ENCODE measurements at regions not wholly inside any gene's neighbourhood (a gene's known extent, or its start where the extent isn't known, plus 50 kb on each side); places are given as distances from the start of the nearest gene placed in this dataset.

DNA sequence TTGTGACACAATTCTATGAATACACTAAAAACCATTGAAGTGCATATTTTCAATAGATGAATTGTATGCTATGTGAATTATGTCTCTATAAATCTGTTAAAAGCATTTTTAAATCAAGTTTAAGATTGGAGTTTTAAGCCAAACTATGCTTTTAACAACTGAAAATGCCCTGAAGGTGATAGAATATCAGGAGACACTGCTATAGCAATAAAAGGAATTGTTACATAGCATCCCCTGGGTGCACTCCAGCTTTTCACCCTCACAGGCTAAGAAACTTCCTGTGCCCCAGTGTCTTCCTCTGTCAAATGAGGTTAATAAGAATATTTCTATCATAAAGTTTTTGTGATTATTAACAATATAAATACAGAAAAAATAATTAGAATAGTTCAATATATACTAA lies 472.7 kb upstream of the TMPO start:
- Histone ChIP-seq H3K9me3 (peaks cover 7% of the 10 kb centered on the region; the same call in 1 of the 2 replicates), H4K20me1 (ENCODE audit: insufficient read depth) (no peaks in the 10 kb centered on the region), H3K4me3 (ENCODE audit: low read depth in 2 of 2, low read length in 1 of 2) (no peak overlapping the region), H3K9ac (no peak overlapping the region), H3K79me2 (ENCODE audit: insufficient read depth) (no peaks in the 10 kb centered on the region), H3K4me2 (no peak overlapping the region), H3K27ac (ENCODE audit: low read depth in 2 of 2, low read length in 1 of 2) (no peak overlapping the region), H3K27me3 (ENCODE audit: insufficient read depth) (no peaks in the 10 kb centered on the region), H3K4me1 (ENCODE audit: control insufficient read depth in 1 of 2, insufficient read depth in 2 of 2, low read depth in 1 of 2, low read length in 1 of 2) (no peaks in the 10 kb centered on the region), H3K36me3 (replicated peaks in 1 of 2; ENCODE audit: control insufficient read depth in 1 of 2, insufficient read depth in 2 of 2, low read length in 1 of 2) (no peaks in the 10 kb centered on the region), H3K9me2 (no peaks in the 10 kb centered on the region), H2AFZ (ENCODE audit: low read depth) (no peak overlapping the region), H3F3A (replicated peaks; ENCODE audit: insufficient read depth) (no peaks in the 10 kb centered on the region)
- no peak for DNase-seq
- ChIA-PET CTCF (no interaction called here), POLR2A (no interaction called here)
- TF ChIP-seq, protein P1, sequence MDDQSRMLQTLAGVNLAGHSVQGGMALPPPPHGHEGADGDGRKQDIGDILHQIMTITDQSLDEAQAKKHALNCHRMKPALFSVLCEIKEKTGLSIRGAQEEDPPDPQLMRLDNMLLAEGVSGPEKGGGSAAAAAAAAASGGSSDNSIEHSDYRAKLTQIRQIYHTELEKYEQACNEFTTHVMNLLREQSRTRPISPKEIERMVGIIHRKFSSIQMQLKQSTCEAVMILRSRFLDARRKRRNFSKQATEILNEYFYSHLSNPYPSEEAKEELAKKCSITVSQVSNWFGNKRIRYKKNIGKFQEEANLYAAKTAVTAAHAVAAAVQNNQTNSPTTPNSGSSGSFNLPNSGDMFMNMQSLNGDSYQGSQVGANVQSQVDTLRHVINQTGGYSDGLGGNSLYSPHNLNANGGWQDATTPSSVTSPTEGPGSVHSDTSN (IDR thresholded peaks at IDR 0.05): no peak

GRCh38 chr12:98045395-98045794 lies 470.0 kb upstream of the TMPO start:
- WGBS (ENCODE audit: low lambda C conversion rate): 14% methylated on average over 4 of the region's 4 CpGs
- H2AFZ ChIP-seq (ENCODE audit: low read depth): no peak overlapping the region
- H3K27ac ChIP-seq (ENCODE audit: low read depth in 2 of 2, low read length in 1 of 2): no peak overlapping the region
- no peaks in the 10 kb centered on the region for H4K20me1 ChIP-seq (ENCODE audit: insufficient read depth)
- H3K4me1 ChIP-seq (ENCODE audit: control insufficient read depth in 1 of 2, insufficient read depth in 2 of 2, low read depth in 1 of 2, low read length in 1 of 2): no peaks in the 10 kb centered on the region
- H3K9ac ChIP-seq: no peak overlapping the region
- H3K4me3 ChIP-seq (ENCODE audit: low read depth in 2 of 2, low read length in 1 of 2): no peak overlapping the region
- no peaks in the 10 kb centered on the region for H3K36me3 ChIP-seq (replicated peaks in 1 of 2; ENCODE audit: control insufficient read depth in 1 of 2, insufficient read depth in 2 of 2, low read length in 1 of 2)
- no peaks in the 10 kb centered on the region for H3F3A ChIP-seq (replicated peaks; ENCODE audit: insufficient read depth)
- no peak for TF ChIP-seq MAX (IDR thresholded peaks at IDR 0.05; ENCODE audit: low read depth)
- TF ChIP-seq NRF1 (IDR thresholded peaks at IDR 0.05; ENCODE audit: low read depth, low read length): no peak
- TF ChIP-seq, protein P2, sequence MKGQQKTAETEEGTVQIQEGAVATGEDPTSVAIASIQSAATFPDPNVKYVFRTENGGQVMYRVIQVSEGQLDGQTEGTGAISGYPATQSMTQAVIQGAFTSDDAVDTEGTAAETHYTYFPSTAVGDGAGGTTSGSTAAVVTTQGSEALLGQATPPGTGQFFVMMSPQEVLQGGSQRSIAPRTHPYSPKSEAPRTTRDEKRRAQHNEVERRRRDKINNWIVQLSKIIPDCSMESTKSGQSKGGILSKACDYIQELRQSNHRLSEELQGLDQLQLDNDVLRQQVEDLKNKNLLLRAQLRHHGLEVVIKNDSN (IDR thresholded peaks at IDR 0.05; ENCODE audit: borderline replicate concordance, low read depth): no peak
- no peak for TF ChIP-seq TEAD4 (IDR thresholded peaks at IDR 0.05; ENCODE audit: borderline replicate concordance, insufficient read depth)
- TF ChIP-seq FOXJ3 (CRISPR knock-in tag; IDR thresholded peaks at IDR 0.05): no peak
- TF ChIP-seq, protein P3, sequence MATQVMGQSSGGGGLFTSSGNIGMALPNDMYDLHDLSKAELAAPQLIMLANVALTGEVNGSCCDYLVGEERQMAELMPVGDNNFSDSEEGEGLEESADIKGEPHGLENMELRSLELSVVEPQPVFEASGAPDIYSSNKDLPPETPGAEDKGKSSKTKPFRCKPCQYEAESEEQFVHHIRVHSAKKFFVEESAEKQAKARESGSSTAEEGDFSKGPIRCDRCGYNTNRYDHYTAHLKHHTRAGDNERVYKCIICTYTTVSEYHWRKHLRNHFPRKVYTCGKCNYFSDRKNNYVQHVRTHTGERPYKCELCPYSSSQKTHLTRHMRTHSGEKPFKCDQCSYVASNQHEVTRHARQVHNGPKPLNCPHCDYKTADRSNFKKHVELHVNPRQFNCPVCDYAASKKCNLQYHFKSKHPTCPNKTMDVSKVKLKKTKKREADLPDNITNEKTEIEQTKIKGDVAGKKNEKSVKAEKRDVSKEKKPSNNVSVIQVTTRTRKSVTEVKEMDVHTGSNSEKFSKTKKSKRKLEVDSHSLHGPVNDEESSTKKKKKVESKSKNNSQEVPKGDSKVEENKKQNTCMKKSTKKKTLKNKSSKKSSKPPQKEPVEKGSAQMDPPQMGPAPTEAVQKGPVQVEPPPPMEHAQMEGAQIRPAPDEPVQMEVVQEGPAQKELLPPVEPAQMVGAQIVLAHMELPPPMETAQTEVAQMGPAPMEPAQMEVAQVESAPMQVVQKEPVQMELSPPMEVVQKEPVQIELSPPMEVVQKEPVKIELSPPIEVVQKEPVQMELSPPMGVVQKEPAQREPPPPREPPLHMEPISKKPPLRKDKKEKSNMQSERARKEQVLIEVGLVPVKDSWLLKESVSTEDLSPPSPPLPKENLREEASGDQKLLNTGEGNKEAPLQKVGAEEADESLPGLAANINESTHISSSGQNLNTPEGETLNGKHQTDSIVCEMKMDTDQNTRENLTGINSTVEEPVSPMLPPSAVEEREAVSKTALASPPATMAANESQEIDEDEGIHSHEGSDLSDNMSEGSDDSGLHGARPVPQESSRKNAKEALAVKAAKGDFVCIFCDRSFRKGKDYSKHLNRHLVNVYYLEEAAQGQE (IDR thresholded peaks at IDR 0.05; ENCODE audit: low read depth, low read length): no peak
- no peak for TF ChIP-seq IRF3 (IDR thresholded peaks at IDR 0.05; ENCODE audit: low read depth, low read length)
- TF ChIP-seq FOXM1 (IDR thresholded peaks at IDR 0.05; ENCODE audit: low read depth): no peak
- TF ChIP-seq, protein P1 (IDR thresholded peaks at IDR 0.05): no peak
- no peak for TF ChIP-seq TAF1 (IDR thresholded peaks at IDR 0.05; ENCODE audit: borderline replicate concordance, low read depth, low read length)
- no peak for TF ChIP-seq YY1 (IDR thresholded peaks at IDR 0.05; ENCODE audit: low read depth)
- no peak for TF ChIP-seq GABPA (IDR thresholded peaks at IDR 0.05; ENCODE audit: low read depth)
- no peak for TF ChIP-seq JUND (IDR thresholded peaks at IDR 0.05)
- H3K4me2 ChIP-seq: no peak overlapping the region
- H3K9me3 ChIP-seq: no peaks in the 10 kb centered on the region
- no peaks in the 10 kb centered on the region for H3K9me2 ChIP-seq
- ChIA-PET POLR2A (no interaction called here), CTCF (no interaction called here)
- H3K27me3 ChIP-seq (ENCODE audit: insufficient read depth): no peaks in the 10 kb centered on the region
- DNase-seq: no peak
- H3K79me2 ChIP-seq (ENCODE audit: insufficient read depth): no peaks in the 10 kb centered on the region

All from SK-N-SH (cell line).